ENCODE measurements at regions not wholly inside any gene's neighbourhood (a gene's known extent, or its start where the extent isn't known, plus 50 kb on each side); places are given as distances from the start of the nearest gene placed in this dataset.

DNA sequence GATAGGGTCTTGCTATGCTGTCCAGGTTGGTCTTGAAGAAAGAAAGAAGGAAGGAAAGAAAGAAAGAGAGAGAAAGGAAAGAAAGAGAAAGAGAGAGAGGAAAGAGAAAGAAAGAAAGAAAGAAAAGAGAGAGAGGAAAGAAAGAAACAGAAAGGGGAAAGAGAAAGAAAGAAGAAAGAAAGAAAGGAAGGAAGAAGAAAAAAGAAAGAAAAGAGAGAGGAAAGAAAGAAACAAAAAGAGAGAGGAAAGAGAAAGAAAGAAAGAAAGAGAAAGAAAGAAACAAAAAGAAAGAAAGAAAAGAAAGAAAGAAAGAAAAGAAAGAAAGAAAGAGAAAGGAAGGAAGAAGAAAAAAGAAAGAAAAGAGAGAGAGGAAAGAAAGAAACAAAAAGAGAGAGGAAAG is 95.8 kb upstream of the SHOX start:
- no peak overlapping the region for H3K18ac ChIP-seq (ENCODE audit: insufficient read length, low read depth, low read length)
- no peaks in the 10 kb centered on the region; the same call in 1 of the 2 replicates for H3K4me1 ChIP-seq (ENCODE audit: insufficient read depth, low read length)
- no peak overlapping the region for H2BK12ac ChIP-seq (ENCODE audit: insufficient read length, low read depth, low read length)
- peaks cover 9 to 24% of the 10 kb centered on the region in 2 experiments for H3K4me1 Mint-ChIP-seq
- H3K27me3 Mint-ChIP-seq (ENCODE audit: low read depth), result no peaks in the 10 kb centered on the region
- H3K23ac ChIP-seq (ENCODE audit: insufficient read length, low read depth, low read length), result no peak overlapping the region
- no peaks in the 10 kb centered on the region for H3K79me1 ChIP-seq (ENCODE audit: insufficient read depth, low read depth, low read length, poor library complexity, severe bottlenecking)
- no peak overlapping the region for H3K56ac ChIP-seq (ENCODE audit: insufficient read length, low read depth, low read length)
- no peak overlapping the region for H3K27ac ChIP-seq (ENCODE audit: insufficient read length, low read depth, low read length)
- no peak overlapping the region for H3K14ac ChIP-seq (ENCODE audit: insufficient read depth, low read length)
- H4K91ac ChIP-seq (ENCODE audit: insufficient read length, low read depth, low read length), result no peak overlapping the region
- H3K36me3 Mint-ChIP-seq (ENCODE audit: insufficient read depth in 1 of 3, low read depth in 3 of 3), result no peaks in the 10 kb centered on the region
- no peak overlapping the region for H2BK20ac ChIP-seq (ENCODE audit: low read depth, low read length, poor library complexity, severe bottlenecking)
- no peak overlapping the region for H4K5ac ChIP-seq (ENCODE audit: insufficient read length, low read depth, low read length)
- H2BK120ac ChIP-seq (ENCODE audit: low read depth, low read length, poor library complexity, severe bottlenecking), result no peak overlapping the region
- TF ChIP-seq, protein P1, sequence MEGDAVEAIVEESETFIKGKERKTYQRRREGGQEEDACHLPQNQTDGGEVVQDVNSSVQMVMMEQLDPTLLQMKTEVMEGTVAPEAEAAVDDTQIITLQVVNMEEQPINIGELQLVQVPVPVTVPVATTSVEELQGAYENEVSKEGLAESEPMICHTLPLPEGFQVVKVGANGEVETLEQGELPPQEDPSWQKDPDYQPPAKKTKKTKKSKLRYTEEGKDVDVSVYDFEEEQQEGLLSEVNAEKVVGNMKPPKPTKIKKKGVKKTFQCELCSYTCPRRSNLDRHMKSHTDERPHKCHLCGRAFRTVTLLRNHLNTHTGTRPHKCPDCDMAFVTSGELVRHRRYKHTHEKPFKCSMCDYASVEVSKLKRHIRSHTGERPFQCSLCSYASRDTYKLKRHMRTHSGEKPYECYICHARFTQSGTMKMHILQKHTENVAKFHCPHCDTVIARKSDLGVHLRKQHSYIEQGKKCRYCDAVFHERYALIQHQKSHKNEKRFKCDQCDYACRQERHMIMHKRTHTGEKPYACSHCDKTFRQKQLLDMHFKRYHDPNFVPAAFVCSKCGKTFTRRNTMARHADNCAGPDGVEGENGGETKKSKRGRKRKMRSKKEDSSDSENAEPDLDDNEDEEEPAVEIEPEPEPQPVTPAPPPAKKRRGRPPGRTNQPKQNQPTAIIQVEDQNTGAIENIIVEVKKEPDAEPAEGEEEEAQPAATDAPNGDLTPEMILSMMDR (conservative IDR thresholded peaks at IDR 0.05), result no peak
- H2AK5ac ChIP-seq (ENCODE audit: insufficient read length, low read length), result no peak overlapping the region
- no peak overlapping the region for H3K4me2 ChIP-seq (ENCODE audit: insufficient read depth, insufficient read length, low read length)
- no peak overlapping the region for H3K4ac ChIP-seq (ENCODE audit: low read depth, low read length)
- H4K20me1 ChIP-seq (ENCODE audit: control insufficient read depth, insufficient read depth, insufficient read length), result no peaks in the 10 kb centered on the region
- no peak for DNase-seq
- no peak overlapping the region for H3T11ph ChIP-seq (ENCODE audit: low read length)
- H3K27ac Mint-ChIP-seq, result peak overlapping the region in 1 of 3 experiments; percentile 75; a peak in 3 of 7 replicates
- H2BK15ac ChIP-seq (ENCODE audit: low read depth, low read length), result no peak overlapping the region
- no peak overlapping the region for H4K8ac ChIP-seq (replicated peaks; ENCODE audit: insufficient read length, low read depth, low read length)
- no peaks in the 10 kb centered on the region for H3K9me3 ChIP-seq (ENCODE audit: control insufficient read depth, low read depth, low read length)
- H3K27me3 ChIP-seq (ENCODE audit: insufficient read depth, low read length), result no peaks in the 10 kb centered on the region
- peaks cover 6% of the 10 kb centered on the region for H3K23me2 ChIP-seq (ENCODE audit: insufficient read length, low read depth, low read length, poor library complexity, severe bottlenecking)
- H3K9ac ChIP-seq (ENCODE audit: extremely low read depth, insufficient read length, low read length), result no peak overlapping the region
- H3K79me2 ChIP-seq (ENCODE audit: insufficient read depth, low read length), result no peaks in the 10 kb centered on the region
- H2BK5ac ChIP-seq (ENCODE audit: insufficient read length, low read length), result no peak overlapping the region
- H3K9me3 Mint-ChIP-seq, result peaks cover 9 to 17% of the 10 kb centered on the region in 2 experiments; a peak in 3 of 5 replicates
- no peak overlapping the region for H3K4me3 Mint-ChIP-seq
- H2AFZ ChIP-seq (ENCODE audit: low read length), result no peak overlapping the region
